ENCODE measurements at regions not wholly inside any gene's neighbourhood (a gene's known extent, or its start where the extent isn't known, plus 50 kb on each side); places are given as distances from the start of the nearest gene placed in this dataset.

DNA sequence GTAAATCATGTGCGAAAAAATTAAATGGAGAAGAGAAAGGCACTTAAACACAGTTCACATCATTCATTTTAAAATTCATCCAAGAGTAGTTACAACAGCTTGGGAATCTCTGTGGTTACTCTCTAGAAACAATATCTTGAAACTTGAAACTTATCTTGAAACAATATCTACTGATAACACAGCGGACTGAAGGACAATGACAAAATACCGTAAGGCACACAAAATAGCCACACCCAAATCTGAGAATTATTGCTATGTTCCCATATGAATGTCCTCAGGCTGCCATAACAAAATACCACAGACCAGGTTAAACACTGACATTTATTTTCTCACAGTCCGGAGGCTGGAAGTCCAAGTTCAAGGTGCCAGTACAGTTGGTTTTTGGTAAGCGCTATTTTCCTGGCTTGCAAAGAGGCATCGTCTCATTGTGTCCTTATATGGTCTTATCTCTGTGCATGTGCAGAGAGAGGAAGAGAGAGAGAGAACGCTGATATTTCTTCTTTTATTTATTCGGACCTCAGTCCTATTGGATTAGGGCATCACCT, 122.5 kb upstream of the BTBD3 start:
- TF ChIP-seq CTCF (IDR thresholded peaks at IDR 0.05) (no peak), POLR2A (IDR thresholded peaks at IDR 0.05) (no peak)

Data from Peyer's patch (tissue), 4 donors.